ENCODE measurements at regions not wholly inside any gene's neighbourhood (a gene's known extent, or its start where the extent isn't known, plus 50 kb on each side); places are given as distances from the start of the nearest gene placed in this dataset.

DNA sequence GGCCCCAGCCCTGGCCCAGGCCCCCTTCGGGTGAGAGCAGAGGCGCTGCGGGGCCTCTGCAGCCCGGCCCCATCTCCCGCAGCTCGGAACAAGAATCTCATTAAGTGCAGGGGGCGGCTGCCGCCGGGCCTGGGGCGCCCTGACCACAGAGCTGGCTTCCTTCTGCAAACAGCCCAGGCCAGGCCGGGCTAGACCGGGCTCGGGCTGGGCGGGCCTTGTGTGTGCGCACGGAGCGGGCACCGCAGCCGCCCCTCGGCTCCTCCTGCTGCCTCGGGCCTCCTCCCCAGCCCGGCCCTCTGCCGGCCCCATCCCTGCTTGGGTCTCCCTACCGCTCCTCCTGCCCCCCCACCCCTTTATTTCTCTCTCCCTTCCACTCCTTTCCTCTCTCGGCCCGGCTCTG is 83.3 kb downstream of the EFNB1 start:
- TF ChIP-seq FOS (IDR thresholded peaks at IDR 0.05; ENCODE audit: borderline replicate concordance, insufficient read depth, low read length) (no peak), GATA2 (IDR thresholded peaks at IDR 0.05; ENCODE audit: insufficient read depth, insufficient read length, low read depth, low read length) (no peak), POLR2A (IDR thresholded peaks at IDR 0.05; ENCODE audit: low read depth, low read length) (no peak), EZH2 (IDR thresholded peaks at IDR 0.05; ENCODE audit: borderline replicate concordance, low read depth, low read length, severe bottlenecking) (no peak)
- TF ChIP-seq, protein P1, sequence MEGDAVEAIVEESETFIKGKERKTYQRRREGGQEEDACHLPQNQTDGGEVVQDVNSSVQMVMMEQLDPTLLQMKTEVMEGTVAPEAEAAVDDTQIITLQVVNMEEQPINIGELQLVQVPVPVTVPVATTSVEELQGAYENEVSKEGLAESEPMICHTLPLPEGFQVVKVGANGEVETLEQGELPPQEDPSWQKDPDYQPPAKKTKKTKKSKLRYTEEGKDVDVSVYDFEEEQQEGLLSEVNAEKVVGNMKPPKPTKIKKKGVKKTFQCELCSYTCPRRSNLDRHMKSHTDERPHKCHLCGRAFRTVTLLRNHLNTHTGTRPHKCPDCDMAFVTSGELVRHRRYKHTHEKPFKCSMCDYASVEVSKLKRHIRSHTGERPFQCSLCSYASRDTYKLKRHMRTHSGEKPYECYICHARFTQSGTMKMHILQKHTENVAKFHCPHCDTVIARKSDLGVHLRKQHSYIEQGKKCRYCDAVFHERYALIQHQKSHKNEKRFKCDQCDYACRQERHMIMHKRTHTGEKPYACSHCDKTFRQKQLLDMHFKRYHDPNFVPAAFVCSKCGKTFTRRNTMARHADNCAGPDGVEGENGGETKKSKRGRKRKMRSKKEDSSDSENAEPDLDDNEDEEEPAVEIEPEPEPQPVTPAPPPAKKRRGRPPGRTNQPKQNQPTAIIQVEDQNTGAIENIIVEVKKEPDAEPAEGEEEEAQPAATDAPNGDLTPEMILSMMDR (IDR thresholded peaks at IDR 0.05; ENCODE audit: extremely low read depth in 1 of 2, insufficient read depth in 1 of 2, low read depth in 1 of 2, low read length in 2 of 2) = no peak

Measured in endothelial cell of umbilical vein (primary cell).